AG20443 (cell line): ENCODE measurements at regions not wholly inside any gene's neighbourhood (a gene's known extent, or its start where the extent isn't known, plus 50 kb on each side); places are given as distances from the start of the nearest gene placed in this dataset.
A peak's percentile ranks its signal among the peaks of the same experiment; 100 is the strongest.

Source experiments
- DNase-seq: peaks from one replicate; pipeline ENCODE4 v3.0.0; 2012; ENCODE audit warnings: low spot score, mixed read lengths

GRCh38 chr13:59452189-59452890, 711.4 kb downstream of the DIAPH3 start:
- DNase-seq, result no peak

GRCh38 chr13:59458908-59459579, 704.7 kb downstream of the DIAPH3 start:
- peak; percentile 74 for DNase-seq

- peak; percentile 14 for DNase-seq
Measured at GRCh38 chr13:59459972-59460371, 703.8 kb downstream of the DIAPH3 start.

- DNase-seq, result no peak
Measured at GRCh38 chr13:59461411-59461810, 702.3 kb downstream of the DIAPH3 start.

- no peak for DNase-seq
Measured at GRCh38 chr13:59463023-59463422, 700.7 kb downstream of the DIAPH3 start.

- DNase-seq, result no peak
Measured at GRCh38 chr13:59464926-59465325, 698.8 kb downstream of the DIAPH3 start.

GRCh38 chr13:59468396-59468795, 695.3 kb downstream of the DIAPH3 start:
- DNase-seq, result no peak

- no peak for DNase-seq
Measured at GRCh38 chr13:59471106-59471505, 692.6 kb downstream of the DIAPH3 start.

GRCh38 chr13:59472134-59472533, 691.6 kb downstream of the DIAPH3 start:
- no peak for DNase-seq

- no peak for DNase-seq
Measured at GRCh38 chr13:59474696-59475095, 689.0 kb downstream of the DIAPH3 start.

GRCh38 chr13:59475911-59476310, 687.8 kb downstream of the DIAPH3 start:
- no peak for DNase-seq

- DNase-seq, result no peak
Measured at GRCh38 chr13:59476366-59476765, 687.4 kb downstream of the DIAPH3 start.

- DNase-seq, result no peak
Measured at GRCh38 chr13:59477011-59477410, 686.7 kb downstream of the DIAPH3 start.

GRCh38 chr13:59478908-59479307, 684.8 kb downstream of the DIAPH3 start:
- no peak for DNase-seq

GRCh38 chr13:59479629-59480028, 684.1 kb downstream of the DIAPH3 start:
- no peak for DNase-seq

- DNase-seq, result no peak
Measured at GRCh38 chr13:59480396-59481259, 683.1 kb downstream of the DIAPH3 start.

- DNase-seq, result peak; percentile 51
Measured at GRCh38 chr13:59483501-59484145, 680.1 kb downstream of the DIAPH3 start.

GRCh38 chr13:59487883-59488282, 675.8 kb downstream of the DIAPH3 start:
- DNase-seq, result no peak

- DNase-seq, result no peak
Measured at GRCh38 chr13:59488436-59488835, 675.3 kb downstream of the DIAPH3 start.

- DNase-seq, result no peak
Measured at GRCh38 chr13:59490651-59491050, 673.1 kb downstream of the DIAPH3 start.

GRCh38 chr13:59492030-59492636, 671.6 kb downstream of the DIAPH3 start:
- peak; percentile 20 for DNase-seq

- DNase-seq, result no peak
Measured at GRCh38 chr13:59493436-59493965, 670.2 kb downstream of the DIAPH3 start.
